ENCODE measurements at regions not wholly inside any gene's neighbourhood (a gene's known extent, or its start where the extent isn't known, plus 50 kb on each side); places are given as distances from the start of the nearest gene placed in this dataset.

DNA sequence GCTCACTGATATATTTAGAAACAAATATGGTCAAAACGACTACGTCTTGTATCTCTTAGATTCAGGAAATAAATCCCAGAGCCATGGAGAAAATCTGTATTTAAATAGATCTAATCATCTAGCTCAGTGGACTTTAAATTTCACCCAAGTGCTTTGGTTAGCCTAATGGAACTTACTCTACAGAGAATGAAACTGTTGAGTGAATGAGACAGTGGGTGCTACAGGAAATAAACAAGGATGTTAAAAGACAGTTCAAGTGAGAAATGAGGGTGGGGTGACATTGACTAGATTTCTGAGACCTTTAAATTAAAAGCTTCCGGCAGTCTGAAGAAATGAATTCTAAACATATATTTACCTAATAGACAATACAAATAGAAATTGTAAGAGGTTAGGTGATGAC is 2197.0 kb downstream of the ARAP2 start:
- Histone ChIP-seq H3K4me1 (ENCODE audit: control insufficient read depth in 1 of 2, insufficient read depth in 2 of 2, low read length in 2 of 2) (0 out of 4 replicates have a peak, but pooled peaks cover 0 to 4% of the 10 kb centered on the region in 2 experiments), H3K9me2 (ENCODE audit: insufficient read depth) (no peaks in the 10 kb centered on the region), H3K36me3 (ENCODE audit: control insufficient read depth in 1 of 2, insufficient read depth in 2 of 2, low read length in 2 of 2) (no peaks in the 10 kb centered on the region), H3K27me3 (ENCODE audit: insufficient read depth, low read length) (no peaks in the 10 kb centered on the region), H3K79me2 (ENCODE audit: insufficient read depth, low read length) (no peaks in the 10 kb centered on the region), H3K4me3 (replicated peaks in 1 of 2; ENCODE audit: low read depth in 1 of 2, low read length in 2 of 2) (no peak overlapping the region), H2AFZ (ENCODE audit: low read depth, low read length, poor library complexity, severe bottlenecking) (peak overlapping the region; percentile 4), H3K4me2 (ENCODE audit: low read length) (no peak overlapping the region), H3K27ac (ENCODE audit: low read depth, low read length) (no peak overlapping the region), H3K9me3 (ENCODE audit: control insufficient read depth in 1 of 2, insufficient read depth in 1 of 2, low read depth in 1 of 2, low read length in 2 of 2) (no peaks in the 10 kb centered on the region), H3K9ac (ENCODE audit: low read length) (no peak overlapping the region), H4K20me1 (ENCODE audit: insufficient read depth) (no peaks in the 10 kb centered on the region)
- intact Hi-C loops (cut with micrococcal nuclease), result no loop called here
- DNase-seq (ENCODE audit: low read depth, low spot score) (no peak), ATAC-seq (no peak)
- RAD21 ChIA-PET (ENCODE audit: low non-redundant PET in 1 of 2, low total read pairs in 2 of 2, uncharacterized antibody in 2 of 2, unreplicated experiment in 2 of 2), result no interaction called here
- CTCF ChIA-PET, result no interaction called here
- POLR2A ChIA-PET, result no interaction called here
- BruUV-seq (replicated peaks), result no TSS peak
- no peak for TF ChIP-seq YY1 (IDR thresholded peaks at IDR 0.05; ENCODE audit: extremely low read depth, insufficient replicate concordance, low read depth, low read length)
- TF ChIP-seq TCF7L2 (IDR thresholded peaks at IDR 0.05; ENCODE audit: borderline replicate concordance, extremely low read depth, insufficient read depth, insufficient read length), result no peak
- TF ChIP-seq CEBPB (IDR thresholded peaks at IDR 0.05; ENCODE audit: low read depth), result no peak
- TF ChIP-seq ELF1 (IDR thresholded peaks at IDR 0.05; ENCODE audit: borderline replicate concordance, low read depth), result no peak
- TF ChIP-seq, protein P1, sequence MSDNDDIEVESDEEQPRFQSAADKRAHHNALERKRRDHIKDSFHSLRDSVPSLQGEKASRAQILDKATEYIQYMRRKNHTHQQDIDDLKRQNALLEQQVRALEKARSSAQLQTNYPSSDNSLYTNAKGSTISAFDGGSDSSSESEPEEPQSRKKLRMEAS (IDR thresholded peaks at IDR 0.05), result no peak
- TF ChIP-seq RAD21 (IDR thresholded peaks at IDR 0.05; ENCODE audit: low read depth), result no peak
- no peak for TF ChIP-seq EGR1 (IDR thresholded peaks at IDR 0.05; ENCODE audit: low read depth)
- TF ChIP-seq FOSL1 (IDR thresholded peaks at IDR 0.05; ENCODE audit: low read depth), result no peak
- TF ChIP-seq, protein P2, sequence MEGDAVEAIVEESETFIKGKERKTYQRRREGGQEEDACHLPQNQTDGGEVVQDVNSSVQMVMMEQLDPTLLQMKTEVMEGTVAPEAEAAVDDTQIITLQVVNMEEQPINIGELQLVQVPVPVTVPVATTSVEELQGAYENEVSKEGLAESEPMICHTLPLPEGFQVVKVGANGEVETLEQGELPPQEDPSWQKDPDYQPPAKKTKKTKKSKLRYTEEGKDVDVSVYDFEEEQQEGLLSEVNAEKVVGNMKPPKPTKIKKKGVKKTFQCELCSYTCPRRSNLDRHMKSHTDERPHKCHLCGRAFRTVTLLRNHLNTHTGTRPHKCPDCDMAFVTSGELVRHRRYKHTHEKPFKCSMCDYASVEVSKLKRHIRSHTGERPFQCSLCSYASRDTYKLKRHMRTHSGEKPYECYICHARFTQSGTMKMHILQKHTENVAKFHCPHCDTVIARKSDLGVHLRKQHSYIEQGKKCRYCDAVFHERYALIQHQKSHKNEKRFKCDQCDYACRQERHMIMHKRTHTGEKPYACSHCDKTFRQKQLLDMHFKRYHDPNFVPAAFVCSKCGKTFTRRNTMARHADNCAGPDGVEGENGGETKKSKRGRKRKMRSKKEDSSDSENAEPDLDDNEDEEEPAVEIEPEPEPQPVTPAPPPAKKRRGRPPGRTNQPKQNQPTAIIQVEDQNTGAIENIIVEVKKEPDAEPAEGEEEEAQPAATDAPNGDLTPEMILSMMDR (IDR thresholded peaks at IDR 0.05 in 2 of 3, conservative IDR thresholded peaks at IDR 0.05 in 1 of 3; ENCODE audit: borderline replicate concordance in 1 of 3, insufficient read depth in 1 of 3, low read depth in 2 of 3, low read length in 2 of 3), result no peak
- no peak for TF ChIP-seq POLR2AphosphoS5 (IDR thresholded peaks at IDR 0.05; ENCODE audit: low read depth, low read length)
- no peak for TF ChIP-seq ZFX (IDR thresholded peaks at IDR 0.05)
- TF ChIP-seq, protein P3, sequence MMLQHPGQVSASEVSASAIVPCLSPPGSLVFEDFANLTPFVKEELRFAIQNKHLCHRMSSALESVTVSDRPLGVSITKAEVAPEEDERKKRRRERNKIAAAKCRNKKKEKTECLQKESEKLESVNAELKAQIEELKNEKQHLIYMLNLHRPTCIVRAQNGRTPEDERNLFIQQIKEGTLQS (IDR thresholded peaks at IDR 0.05), result no peak
- TF ChIP-seq EZH2 (IDR thresholded peaks at IDR 0.05), result no peak
- no peak for TF ChIP-seq SP1 (IDR thresholded peaks at IDR 0.05; ENCODE audit: low read depth)
- TF ChIP-seq ZNF274 (IDR thresholded peaks at IDR 0.05; ENCODE audit: low read depth, low read length), result no peak
- TF ChIP-seq JUND (IDR thresholded peaks at IDR 0.05), result no peak
- TF ChIP-seq, protein P4, sequence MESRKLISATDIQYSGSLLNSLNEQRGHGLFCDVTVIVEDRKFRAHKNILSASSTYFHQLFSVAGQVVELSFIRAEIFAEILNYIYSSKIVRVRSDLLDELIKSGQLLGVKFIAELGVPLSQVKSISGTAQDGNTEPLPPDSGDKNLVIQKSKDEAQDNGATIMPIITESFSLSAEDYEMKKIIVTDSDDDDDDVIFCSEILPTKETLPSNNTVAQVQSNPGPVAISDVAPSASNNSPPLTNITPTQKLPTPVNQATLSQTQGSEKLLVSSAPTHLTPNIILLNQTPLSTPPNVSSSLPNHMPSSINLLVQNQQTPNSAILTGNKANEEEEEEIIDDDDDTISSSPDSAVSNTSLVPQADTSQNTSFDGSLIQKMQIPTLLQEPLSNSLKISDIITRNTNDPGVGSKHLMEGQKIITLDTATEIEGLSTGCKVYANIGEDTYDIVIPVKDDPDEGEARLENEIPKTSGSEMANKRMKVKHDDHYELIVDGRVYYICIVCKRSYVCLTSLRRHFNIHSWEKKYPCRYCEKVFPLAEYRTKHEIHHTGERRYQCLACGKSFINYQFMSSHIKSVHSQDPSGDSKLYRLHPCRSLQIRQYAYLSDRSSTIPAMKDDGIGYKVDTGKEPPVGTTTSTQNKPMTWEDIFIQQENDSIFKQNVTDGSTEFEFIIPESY (IDR thresholded peaks at IDR 0.05; ENCODE audit: extremely low read depth, insufficient replicate concordance, low read length), result no peak
- TF ChIP-seq SRF (IDR thresholded peaks at IDR 0.05; ENCODE audit: low read depth), result no peak
- no peak for TF ChIP-seq EZH2phosphoT487 (IDR thresholded peaks at IDR 0.05; ENCODE audit: borderline replicate concordance)

All from HCT116 (cell line).